SU-DHL-6 (cell line): ENCODE measurements at regions not wholly inside any gene's neighbourhood (a gene's known extent, or its start where the extent isn't known, plus 50 kb on each side); places are given as distances from the start of the nearest gene placed in this dataset.

Experiments used
- EZH2phosphoT487 ChIP-seq: fragments of 200-600 bp; sonication (generic), shearing (Covaris generic); conservative IDR thresholded peaks from 2 replicates; pipeline ENCODE4 v1.6.1; 2018; ENCODE audit warnings: mild to moderate bottlenecking, antibody characterized with exemption, low read length, moderate library complexity, mixed read lengths
- TF ChIP-seq, protein P1 (sequence below): fragments of 200-600 bp; sonication (generic); IDR thresholded peaks from one replicate; pipeline ENCODE4 v1.5.1; 2017; ENCODE audit warnings: antibody characterized with exemption, mild to moderate bottlenecking, low read length, moderate library complexity; ENCODE audit not compliant: insufficient read depth, poor library complexity, severe bottlenecking

- TF ChIP-seq, protein P1, sequence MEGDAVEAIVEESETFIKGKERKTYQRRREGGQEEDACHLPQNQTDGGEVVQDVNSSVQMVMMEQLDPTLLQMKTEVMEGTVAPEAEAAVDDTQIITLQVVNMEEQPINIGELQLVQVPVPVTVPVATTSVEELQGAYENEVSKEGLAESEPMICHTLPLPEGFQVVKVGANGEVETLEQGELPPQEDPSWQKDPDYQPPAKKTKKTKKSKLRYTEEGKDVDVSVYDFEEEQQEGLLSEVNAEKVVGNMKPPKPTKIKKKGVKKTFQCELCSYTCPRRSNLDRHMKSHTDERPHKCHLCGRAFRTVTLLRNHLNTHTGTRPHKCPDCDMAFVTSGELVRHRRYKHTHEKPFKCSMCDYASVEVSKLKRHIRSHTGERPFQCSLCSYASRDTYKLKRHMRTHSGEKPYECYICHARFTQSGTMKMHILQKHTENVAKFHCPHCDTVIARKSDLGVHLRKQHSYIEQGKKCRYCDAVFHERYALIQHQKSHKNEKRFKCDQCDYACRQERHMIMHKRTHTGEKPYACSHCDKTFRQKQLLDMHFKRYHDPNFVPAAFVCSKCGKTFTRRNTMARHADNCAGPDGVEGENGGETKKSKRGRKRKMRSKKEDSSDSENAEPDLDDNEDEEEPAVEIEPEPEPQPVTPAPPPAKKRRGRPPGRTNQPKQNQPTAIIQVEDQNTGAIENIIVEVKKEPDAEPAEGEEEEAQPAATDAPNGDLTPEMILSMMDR = no peak
- TF ChIP-seq EZH2phosphoT487 = no peak
Observed at GRCh38 chr3:104943974-104944373, 422.7 kb upstream of the ALCAM start.
